Esophagus muscularis mucosa (tissue), 4 donors: ENCODE measurements at regions not wholly inside any gene's neighbourhood (a gene's known extent, or its start where the extent isn't known, plus 50 kb on each side); places are given as distances from the start of the nearest gene placed in this dataset.

ENCODE experiments used
- EP300 ChIP-seq: sonication (generic); formaldehyde crosslinking; IDR thresholded peaks from one replicate; pipeline ENCODE4 v1.6.1; 2017; ENCODE audit warnings: antibody characterized with exemption
- POLR2A ChIP-seq: fragments of 450-650 bp; IDR thresholded peaks from one replicate; pipeline ENCODE4 v1.6.1; 2017; ENCODE audit warnings: antibody characterized with exemption, moderate library complexity, mild to moderate bottlenecking, low read depth
- POLR2AphosphoS5 ChIP-seq, 2 donors: sonication (generic); formaldehyde crosslinking; IDR thresholded peaks; one replicate each; pipeline ENCODE4 v1.6.1; 2017; ENCODE audit warnings: antibody characterized with exemption in 2 of 2
- TF ChIP-seq, protein P1 (sequence below), 3 experiments: fragments of 200-600 bp in 2 of 3; fragments of 450-650 bp in 1 of 3; sonication (generic) in 2 of 3; IDR thresholded peaks; one replicate each; pipeline ENCODE4 v1.5.1; 2017 to 2019; ENCODE audit warnings: antibody characterized with exemption in 3 of 3, mild to moderate bottlenecking in 2 of 3, moderate library complexity in 1 of 3

DNA sequence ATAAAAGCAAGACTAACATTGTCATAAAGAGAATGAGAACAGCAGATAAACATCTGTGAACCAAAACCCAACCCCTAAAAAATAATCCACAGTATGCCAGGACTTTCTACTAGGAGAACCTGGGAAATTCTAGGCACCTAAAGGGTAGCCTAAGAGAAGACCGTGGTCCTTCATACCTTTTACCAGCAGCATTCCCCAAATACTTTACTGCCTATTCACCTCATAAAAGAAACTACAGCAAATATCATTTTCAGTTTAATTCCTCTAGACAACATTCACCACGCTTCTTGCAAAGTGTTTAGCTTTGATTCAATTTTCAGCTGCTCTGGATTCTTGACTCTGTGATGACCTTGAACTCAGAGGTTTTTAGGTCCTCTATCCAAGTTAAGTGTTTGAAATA lies 1180.7 kb upstream of the B3GALT2 start:
- TF ChIP-seq POLR2AphosphoS5 (IDR thresholded peaks at IDR 0.05) (no peak), POLR2A (no peak), EP300 (no peak)
- TF ChIP-seq, protein P1, sequence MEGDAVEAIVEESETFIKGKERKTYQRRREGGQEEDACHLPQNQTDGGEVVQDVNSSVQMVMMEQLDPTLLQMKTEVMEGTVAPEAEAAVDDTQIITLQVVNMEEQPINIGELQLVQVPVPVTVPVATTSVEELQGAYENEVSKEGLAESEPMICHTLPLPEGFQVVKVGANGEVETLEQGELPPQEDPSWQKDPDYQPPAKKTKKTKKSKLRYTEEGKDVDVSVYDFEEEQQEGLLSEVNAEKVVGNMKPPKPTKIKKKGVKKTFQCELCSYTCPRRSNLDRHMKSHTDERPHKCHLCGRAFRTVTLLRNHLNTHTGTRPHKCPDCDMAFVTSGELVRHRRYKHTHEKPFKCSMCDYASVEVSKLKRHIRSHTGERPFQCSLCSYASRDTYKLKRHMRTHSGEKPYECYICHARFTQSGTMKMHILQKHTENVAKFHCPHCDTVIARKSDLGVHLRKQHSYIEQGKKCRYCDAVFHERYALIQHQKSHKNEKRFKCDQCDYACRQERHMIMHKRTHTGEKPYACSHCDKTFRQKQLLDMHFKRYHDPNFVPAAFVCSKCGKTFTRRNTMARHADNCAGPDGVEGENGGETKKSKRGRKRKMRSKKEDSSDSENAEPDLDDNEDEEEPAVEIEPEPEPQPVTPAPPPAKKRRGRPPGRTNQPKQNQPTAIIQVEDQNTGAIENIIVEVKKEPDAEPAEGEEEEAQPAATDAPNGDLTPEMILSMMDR (IDR thresholded peaks at IDR 0.05) = no peak
